Hematopoietic multipotent progenitor cell treated with erythropoietin and hydrocortisone succinate and interleukin-3 and kit ligand, for 4 days (in vitro differentiated cells): ENCODE measurements at regions not wholly inside any gene's neighbourhood (a gene's known extent, or its start where the extent isn't known, plus 50 kb on each side); places are given as distances from the start of the nearest gene placed in this dataset.
"Not testable (repeated sequence)": the region's sequence is repeated elsewhere in the genome, so short reads cannot be mapped to it uniquely, and the experiment has no call there.

Experiments
- DNase-seq: peaks from one replicate; pipeline ENCODE4 v3.0.0-alpha.2; 2015

DNA sequence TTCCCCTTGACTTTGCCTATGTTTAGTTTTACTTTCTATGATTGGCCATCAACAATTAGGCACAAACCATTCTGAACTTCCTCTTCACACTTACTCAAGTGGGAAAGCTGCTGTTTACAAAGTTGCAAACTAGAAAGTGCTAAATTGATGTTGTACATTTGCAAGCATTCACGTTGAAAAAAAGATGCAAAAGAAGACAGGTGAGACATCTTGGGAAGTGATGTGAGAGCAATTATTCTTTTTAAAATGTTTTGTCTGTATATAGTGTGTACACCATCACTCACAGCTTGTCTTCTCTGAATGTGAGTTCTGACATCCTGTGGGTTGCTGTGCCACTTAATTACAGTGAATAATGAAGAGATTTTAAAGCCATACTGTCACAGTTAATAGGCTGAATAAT, 874.1 kb upstream of the LRATD1 start:
- DNase-seq = no peak

DNA sequence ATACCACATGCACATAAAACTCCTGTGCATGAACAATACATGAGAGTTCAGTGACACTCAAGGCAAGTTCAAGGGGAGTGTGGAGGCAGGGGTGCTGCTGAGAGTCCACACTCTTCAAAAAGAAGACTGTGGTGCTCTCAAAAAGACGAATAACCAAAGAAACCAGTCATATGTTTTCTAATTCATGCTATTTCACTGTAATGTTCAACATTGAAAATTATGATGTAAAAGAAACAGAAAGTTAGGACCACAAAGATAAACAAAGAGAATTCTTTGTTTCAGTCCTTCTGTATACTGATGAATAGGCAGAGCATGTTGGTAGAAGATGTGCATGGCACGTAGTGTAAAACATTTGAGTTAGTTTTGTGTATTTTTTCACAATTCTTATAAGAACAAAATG, 864.2 kb upstream of the LRATD1 start:
- no peak for DNase-seq

DNA sequence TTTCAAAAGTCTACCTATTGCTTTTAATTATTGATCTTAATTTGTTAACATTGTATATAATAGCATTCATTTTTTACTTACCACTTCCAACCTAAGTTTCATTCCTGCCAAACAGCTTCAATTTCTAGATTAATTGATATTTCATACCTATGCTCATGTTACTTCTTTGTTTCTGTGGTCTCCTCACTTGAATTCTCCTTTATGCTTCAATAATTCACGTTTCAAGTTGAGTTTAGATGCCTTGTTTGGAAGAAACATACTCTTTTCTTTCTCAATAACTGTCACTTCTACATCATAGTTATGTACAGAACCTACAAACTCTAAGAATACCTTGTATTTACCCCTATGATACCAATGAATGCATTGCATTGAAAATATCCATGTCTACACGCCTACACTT, 862.2 kb upstream of the LRATD1 start:
- DNase-seq = no peak

DNA sequence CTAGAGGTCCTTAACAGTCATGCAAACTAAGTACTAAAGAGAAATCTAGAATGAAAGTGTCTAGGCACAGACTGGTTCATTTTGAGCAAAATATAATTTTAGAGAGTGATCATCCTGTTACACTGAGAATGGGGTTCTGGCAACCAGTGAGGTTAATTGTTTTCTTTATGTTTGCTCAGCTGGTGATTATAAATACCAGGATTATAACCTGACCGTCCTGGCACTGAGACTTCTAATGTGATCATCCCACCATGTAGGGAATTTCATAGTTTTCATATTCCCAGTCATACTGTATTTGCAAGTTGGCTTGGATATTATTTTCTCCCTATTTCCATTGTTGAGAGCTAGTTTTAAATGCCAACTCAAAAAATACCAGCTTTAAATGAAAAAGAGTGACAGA, 852.5 kb upstream of the LRATD1 start:
- DNase-seq = no peak

DNA sequence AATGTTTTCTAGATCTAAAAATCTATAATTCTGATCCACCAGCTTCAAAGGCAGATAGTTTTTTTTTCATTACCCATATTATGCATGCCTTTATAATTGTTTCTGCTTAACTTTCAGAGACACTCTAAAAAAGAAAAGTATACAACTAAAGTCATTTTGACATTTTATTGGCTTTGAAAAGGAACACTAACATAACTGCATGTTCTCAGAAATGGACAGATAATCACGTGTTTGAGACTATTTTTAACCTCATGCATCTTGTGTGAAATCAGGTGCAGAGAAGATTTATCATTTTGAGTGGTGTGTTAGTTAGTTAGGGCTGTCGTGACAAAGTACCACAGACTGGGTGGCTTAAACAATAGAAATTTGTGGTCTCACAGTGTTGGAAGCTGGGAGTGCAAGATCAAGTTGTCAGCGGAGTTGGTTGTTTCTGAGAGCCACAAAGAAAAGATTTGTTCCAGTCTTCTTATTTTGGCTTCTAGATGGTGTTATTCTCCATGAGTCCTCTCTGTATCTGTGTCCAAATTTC, 841.4 kb upstream of the LRATD1 start:
- DNase-seq = no peak

DNA sequence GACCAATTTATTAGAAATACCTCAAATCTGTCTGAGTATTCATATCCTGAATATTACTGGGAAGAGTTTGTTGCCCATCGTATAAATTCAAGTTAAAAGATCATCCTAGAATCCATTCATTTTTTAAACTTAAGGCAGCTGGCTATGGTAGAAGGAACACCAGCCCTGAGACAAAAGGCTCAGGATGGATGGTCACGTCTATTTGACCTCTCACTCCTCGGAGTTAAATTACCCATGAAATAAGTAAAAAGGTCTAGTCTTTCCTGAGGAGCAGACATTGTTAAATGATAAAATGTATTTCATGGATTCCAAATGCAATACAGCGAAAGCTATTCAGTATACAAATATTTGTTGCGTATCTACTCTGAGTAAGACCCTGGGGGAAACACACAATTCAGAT, 826.0 kb upstream of the LRATD1 start:
- DNase-seq = no peak

DNA sequence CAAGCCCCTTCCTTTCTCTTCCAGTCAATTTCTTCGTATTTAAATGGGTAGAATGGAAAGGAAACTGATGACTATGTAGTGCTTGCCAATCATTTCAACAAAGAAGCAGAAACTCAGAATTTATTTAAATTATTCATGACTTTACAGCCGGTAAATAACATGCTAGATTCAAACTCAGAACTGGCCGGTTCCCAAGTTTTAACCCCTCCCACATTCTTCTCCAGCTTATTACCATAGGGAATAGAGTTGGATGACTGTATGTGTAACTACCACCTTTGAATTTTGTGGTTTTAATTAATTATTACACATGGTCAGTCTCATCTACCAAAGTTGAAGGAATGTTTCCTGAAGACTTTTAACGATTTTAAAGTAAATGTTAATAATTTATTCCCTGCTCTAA, 819.3 kb upstream of the LRATD1 start:
- no peak for DNase-seq

DNA sequence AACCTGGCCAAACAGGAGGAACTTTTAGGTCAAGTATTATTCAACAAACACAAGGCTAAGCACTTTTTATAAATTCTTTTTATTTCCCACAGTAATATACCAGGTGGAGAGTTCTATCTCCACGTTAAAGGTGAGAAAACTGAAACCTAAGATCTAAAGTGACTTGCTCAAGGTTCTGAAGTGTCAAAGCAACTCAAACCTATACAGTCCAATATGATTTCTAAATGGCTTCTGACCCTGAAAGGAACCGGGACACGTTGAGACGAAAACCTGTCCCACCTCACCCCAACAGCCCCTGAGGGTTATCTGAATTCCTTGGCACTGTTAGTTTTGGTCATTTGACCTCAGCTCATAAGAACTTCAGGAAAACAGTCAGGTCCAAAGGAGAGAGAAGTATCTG, 814.5 kb upstream of the LRATD1 start:
- DNase-seq = no peak

DNA sequence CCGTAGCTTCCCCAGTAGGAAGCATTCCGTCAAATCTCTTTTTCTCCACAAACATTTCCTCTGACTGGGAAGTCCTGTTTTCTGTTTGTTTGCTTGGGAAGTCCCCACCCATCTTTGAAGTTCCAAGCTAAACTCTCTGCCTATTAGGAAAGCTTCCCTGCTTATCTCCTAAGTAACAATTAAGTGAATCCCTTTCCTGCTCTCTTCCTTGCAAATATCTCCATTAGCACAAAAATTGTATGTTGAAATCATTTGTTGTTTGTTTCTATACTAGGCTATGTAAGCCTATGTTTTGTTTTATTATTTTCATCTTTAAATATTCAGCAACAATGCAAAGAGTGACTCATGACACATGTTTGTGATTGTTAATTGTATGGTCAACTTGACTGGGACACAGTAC, 812.6 kb upstream of the LRATD1 start:
- DNase-seq = no peak

DNA sequence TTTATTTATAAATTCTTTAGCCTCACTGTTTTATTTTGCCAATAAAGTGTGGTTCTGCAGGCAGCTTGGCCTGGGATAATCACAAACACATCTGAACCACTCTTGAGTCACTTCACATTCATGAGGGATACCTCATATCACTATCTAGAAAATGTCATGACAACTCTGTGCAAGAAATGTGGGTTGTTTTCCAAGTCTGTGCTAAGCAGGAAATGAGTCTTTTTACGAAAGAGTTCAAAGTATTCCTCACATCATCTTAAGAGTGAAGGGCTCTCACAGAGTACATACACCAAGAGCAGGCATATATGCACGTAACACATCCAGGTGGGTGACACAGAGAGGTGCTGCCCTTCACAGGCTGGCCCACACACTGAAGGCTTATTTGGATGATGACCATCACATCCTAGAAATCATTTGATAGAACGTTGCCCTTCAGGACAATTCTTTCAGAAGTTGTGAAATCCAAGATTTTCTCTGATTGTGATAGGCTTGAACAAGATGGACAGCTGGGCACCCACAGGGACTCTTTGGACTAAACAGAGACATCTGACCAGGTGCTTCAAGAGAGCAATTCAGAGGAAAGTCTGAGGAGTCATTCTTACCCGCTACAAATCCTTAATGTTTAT, 811.1 kb upstream of the LRATD1 start:
- DNase-seq = no peak

DNA sequence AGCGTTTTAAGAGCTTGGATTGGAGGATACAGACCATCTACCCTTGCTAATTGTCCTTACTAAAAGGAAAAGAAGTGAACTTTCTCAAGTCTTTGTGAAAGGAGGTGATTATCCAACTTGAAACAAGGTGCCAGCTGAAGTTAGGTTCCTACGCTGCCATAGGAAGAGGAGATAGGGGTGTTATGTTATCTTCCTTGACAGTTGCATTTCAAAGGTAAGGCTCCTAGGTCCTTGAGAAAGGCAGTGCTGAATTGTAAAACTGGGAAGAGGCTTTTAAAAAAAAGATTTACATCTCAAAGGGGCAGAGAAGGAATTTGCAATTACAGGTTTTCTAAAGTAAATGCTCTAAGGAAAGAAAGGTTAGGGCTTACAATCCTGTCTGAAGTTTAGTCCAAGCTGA, 810.2 kb upstream of the LRATD1 start:
- no peak for DNase-seq

DNA sequence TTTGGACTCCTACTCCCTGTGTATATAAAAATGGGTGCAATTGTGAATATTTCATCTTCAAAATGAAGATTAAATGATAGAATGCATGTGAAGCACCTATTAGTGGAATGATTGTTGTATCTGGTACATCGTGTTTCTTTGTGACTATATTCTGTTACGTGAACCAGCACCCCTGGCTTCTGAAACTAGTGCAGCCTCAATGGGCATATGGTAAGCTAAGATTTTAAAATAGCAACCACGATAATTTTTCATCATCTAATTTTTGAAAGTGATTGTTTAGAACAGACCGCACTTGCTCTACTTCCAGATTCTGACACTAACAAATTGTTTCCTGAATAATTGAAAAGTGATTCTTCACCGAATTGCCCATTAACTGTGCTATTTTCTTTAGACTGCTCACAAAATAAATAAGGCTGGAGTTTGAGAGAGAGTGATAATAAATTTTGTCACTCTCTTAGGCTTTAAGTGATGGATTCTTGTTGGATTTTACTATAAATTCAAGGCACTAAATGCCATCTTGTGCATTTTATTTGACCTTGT, 806.1 kb upstream of the LRATD1 start:
- no peak for DNase-seq

DNA sequence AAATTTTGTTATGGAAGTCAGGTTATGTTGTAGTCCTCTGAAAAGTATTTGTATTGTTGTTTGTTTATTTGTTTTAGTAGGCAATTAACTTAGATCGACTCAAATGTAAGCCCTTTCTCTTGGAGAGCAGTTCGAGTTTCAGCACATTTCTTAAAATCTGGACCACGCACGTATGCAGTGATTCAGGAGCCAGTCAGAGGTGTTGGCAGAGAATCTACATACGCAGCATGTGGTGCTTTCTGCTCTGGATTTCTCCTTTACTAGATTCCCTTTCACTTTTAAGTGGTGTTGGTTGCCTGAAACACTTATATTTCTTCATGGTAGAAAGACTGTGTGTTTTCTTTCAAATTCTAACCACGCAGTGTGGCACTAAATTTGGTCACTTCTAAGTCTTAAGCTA, 773.9 kb upstream of the LRATD1 start:
- no peak for DNase-seq

DNA sequence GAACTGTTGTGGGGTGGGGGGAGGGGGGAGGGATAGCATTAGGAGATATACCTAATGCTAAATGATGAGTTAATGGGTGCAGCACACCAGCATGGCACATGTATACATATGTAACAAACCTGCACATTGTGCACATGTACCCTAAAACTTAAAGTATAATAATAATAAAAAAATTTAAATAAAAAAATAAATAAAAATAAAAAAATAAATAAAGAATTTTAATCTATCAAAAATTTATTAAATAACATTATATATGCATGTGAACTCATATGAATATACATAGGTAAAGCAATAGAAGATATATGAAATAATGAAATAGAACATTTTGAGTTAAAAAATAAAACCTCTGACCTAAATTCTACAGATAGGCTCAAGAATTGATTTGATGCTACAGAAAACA, 764.2 kb upstream of the LRATD1 start:
- DNase-seq = not testable (repeated sequence)

DNA sequence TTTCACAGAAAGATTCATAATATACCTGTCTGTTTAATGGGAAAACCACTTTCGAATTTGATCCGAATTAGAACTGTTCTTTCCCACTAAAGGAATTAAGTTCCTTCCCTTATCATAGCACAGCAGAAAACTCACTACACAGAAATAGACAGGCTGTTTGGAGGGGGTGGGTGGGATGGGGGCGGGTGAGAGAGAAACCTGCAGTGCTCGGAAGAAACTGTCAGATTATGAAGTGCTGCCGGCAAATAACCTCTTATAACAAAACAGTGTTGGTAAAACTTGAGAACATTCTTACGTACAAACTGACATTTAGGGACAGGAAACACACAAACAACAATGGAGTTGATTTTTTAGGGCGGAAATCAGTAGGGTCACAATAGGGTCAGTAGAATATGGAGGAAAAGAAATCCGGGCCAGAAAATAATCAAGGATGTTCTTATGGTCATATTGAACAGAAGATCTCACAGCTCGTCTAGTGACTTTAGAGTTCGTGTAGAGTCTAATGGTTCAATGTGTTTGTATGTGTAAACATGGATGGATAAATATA, 756.0 kb upstream of the LRATD1 start:
- no peak for DNase-seq

DNA sequence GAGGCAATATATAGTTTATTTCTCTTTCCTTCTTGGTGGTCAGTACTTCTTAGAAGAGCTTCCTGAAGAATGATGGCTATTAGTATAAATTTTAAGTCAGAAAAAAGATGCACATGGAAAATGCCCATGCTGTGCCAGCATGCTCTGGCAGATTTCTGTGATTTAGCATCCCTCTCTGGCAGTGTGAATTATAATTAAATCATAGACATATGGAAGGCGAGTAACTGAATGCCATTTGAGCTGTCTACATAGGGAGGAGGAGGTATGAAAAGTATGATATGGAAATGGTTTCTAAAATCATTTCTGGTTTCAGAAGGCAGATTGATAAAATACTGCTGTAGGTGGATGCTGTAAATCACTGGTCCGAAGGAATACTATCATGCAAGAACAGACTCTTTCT, 754.9 kb upstream of the LRATD1 start:
- DNase-seq = no peak

DNA sequence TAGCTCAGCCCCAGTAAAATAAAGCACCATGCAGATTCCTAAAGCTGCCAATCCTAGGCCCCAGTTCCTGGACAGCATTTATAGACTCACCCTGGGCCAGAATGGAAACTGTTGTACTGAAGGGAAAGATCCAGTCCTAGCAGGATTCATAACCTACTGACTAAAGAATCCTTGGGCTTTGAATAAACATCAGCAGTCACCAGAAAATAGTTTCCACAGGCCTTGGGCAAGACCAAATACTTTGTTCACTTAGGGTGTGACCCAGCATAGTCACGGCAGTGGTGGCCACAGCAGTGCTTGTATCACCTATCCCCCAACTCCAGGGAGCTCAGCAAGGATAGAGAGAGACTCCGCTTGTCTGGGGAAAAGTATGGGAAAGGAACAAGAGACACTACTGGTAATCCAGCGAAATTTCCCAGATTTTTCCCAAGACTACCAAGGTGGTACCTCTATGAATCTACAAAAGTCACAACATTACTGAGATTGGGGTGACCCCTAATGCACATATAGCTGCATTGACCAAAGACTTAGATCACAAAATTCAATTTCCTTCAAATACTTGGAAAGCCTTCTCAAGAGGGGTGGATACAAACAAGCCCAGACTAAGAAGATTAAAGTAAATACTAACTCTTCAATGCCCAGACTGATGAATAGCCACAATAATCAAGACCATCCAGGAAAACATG, 748.1 kb upstream of the LRATD1 start:
- no peak for DNase-seq

DNA sequence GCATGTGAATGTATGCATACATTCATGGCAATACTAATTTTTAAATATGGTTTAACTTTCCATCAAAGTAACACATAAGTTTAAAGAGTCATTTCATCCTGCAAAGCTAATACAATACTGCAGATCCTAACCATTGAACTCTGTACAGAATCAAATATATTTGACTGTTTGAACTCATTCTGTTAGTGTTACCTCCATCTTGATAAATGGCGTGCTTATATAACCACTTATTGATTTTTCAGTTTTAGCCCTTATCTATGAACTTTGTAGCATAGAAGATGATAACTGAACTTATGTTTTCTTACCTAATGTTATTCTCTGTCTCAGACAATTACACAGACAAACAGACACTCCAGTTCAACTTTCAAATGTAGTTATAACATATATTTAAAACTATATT, 731.0 kb upstream of the LRATD1 start:
- DNase-seq = no peak

DNA sequence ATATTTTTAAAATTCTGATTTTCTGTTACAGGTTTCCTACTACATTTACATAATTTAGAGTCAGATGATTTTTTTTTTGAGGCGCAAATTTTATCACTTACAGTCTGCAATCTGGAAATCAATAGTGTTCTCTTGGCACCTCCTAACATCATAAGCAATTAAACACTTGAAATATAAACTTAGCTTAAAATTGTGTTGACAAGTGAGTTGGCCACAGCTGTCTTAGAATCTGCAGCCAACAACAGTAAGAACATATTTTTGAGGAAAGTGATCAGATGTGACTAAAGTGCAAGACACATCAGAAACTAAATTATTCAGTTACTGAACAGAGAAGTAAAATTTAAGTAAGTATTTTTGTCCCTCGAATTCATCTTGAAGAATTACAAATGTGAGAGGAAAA, 726.7 kb upstream of the LRATD1 start:
- DNase-seq = no peak

DNA sequence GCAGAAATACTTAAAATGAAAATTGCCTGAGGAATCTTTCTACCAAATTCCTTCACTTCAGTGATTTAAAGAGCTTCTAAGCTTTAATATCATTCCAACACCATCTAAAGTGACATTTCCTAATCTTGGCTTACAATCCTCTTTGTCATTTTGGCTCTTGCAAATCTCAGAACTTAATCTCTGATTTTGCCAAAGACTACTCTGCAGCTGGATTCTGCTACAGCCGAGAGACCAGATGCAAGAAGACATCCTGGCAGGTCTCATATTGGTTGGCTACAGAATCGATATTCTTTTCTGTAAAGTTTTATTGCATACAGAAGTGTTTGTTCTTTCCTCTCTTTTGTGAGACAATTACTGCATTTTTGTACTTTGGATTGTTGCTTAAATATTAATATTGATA, 716.5 kb upstream of the LRATD1 start:
- no peak for DNase-seq

DNA sequence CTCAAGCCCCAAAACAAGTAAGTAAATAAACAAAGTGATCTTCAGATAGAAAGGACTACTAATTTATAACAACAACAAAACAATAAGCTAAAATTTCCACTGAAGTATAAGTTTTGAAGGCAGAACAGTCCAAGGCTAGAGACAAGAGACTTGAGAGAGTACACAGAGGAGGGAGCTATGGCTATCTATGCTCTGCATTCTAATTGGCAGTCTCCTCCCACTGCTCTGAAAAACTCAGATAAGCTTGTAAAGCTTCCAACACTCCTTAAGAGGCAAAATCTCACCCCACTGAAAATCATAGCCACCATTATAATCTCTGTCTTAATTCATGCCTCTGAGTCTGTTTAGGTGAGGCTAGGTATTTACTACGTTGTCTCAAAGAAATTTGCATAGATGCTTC, 714.6 kb upstream of the LRATD1 start:
- no peak for DNase-seq

DNA sequence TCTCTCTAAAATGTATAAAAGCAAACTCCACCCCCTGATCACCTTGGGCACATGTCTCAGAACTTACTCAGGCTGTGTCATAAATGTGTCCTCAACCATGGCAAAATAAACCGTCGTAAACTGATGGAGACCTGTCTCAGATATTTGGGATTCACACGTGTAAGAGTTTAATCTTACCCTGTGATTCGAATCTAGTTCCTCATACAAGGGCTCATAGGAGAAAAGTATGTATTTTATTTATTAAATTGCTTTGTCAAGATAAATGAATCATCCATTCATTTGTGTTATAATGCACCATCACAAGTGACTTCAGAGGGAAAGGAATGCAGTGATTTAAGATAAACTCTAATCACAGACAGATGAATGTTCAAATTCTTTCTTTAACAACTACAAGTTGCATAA, 712.5 kb upstream of the LRATD1 start:
- no peak for DNase-seq

DNA sequence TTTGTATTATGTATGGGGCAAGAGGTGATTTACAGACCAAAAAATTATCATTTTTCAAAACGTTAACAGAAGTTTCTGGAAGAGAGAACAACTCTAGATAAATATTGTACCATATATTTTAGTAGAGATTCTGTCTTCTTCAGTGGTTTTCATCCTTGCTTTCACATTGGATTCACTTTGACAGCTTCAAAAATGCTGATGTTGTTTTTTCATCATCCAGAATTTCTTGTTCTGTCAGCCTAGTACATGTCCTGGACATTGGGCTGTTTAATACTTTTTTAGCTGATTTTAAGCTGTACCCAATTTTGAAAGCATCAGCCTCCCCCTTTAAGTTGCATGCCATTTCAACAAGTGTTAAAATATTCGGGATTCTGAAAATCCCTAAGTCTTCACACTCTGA, 711.3 kb upstream of the LRATD1 start:
- DNase-seq = no peak

DNA sequence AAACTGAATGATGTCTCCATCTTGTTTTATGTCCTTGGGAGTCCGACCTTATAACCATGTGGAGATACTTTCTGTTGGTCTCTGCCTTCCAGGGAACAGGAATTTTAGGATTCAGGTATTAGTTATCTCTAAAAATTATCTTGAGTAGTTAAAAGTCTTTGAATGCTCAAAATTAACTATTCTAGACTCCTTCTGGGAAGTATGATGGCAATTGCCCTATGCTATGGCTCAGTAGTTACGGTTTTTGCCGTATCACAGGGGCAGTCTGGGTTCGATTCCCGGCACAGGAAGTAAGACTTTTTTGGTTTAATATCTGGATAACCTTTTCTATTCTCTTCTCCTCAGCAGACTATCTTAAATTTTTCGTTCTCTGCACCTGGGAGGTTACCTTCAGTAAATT, 708.7 kb upstream of the LRATD1 start:
- DNase-seq = no peak
